Hepatocyte (in vitro differentiated cells): ENCODE measurements at regions not wholly inside any gene's neighbourhood (a gene's known extent, or its start where the extent isn't known, plus 50 kb on each side); places are given as distances from the start of the nearest gene placed in this dataset.

Source experiments
- CTCF ChIP-seq: fragments of 200-600 bp; sonication (generic); IDR thresholded peaks from 2 replicates; pipeline ENCODE4 v1.5.1; 2016; ENCODE audit warnings: antibody characterized with exemption, mild to moderate bottlenecking; ENCODE audit not compliant: poor library complexity
- EZH2 ChIP-seq: fragments of 200-600 bp; sonication (generic); IDR thresholded peaks from 2 replicates; pipeline ENCODE4 v1.6.1; 2016; ENCODE audit warnings: antibody characterized with exemption, mild to moderate bottlenecking, borderline replicate concordance
- EZH2phosphoT487 ChIP-seq: fragments of 200-600 bp; sonication (generic); IDR thresholded peaks from one replicate; pipeline ENCODE4 v1.6.1; 2018; ENCODE audit warnings: antibody characterized with exemption, mild to moderate bottlenecking, low read depth, moderate library complexity; ENCODE audit not compliant: unreplicated experiment, severe bottlenecking

GRCh38 chr10:111551001-111551400, 474.2 kb downstream of the ADRA2A start:
- no peak for TF ChIP-seq CTCF
- TF ChIP-seq EZH2 = no peak
- no peak for TF ChIP-seq EZH2phosphoT487
